Mesendoderm (in vitro differentiated cells): ENCODE measurements at regions not wholly inside any gene's neighbourhood (a gene's known extent, or its start where the extent isn't known, plus 50 kb on each side); places are given as distances from the start of the nearest gene placed in this dataset.

Source experiments
- DNase-seq: peaks from one replicate; pipeline ENCODE4 v3.0.0; 2013
- H2AK5ac ChIP-seq: 2 replicates; pipeline ENCODE4 v1.6.1; 2013; ENCODE audit warnings: low read length, inconsistent platforms
- H2BK120ac ChIP-seq: 2 replicates; pipeline ENCODE4 v1.6.1; 2013; ENCODE audit warnings: low read depth, mild to moderate bottlenecking, low read length, moderate library complexity, mixed read lengths
- H2BK15ac ChIP-seq: replicated peaks from 2 replicates; pipeline ENCODE4 v1.6.1; 2013; ENCODE audit warnings: low read depth, mild to moderate bottlenecking, moderate library complexity
- H2BK5ac ChIP-seq: 2 replicates; pipeline ENCODE4 v1.6.1; 2013; ENCODE audit warnings: low read length, inconsistent platforms
- H3K18ac ChIP-seq: 2 replicates; pipeline ENCODE4 v1.6.1; 2013; ENCODE audit warnings: mild to moderate bottlenecking, low read length, mixed read lengths
- H3K23ac ChIP-seq: one replicate; pipeline ENCODE4 v1.6.1; 2013; ENCODE audit warnings: low read length
- H3K27ac ChIP-seq: 2 replicates; pipeline ENCODE4 v1.5.1; 2013; ENCODE audit warnings: low read depth, mild to moderate bottlenecking, inconsistent platforms, low read length, moderate library complexity
- H3K27me3 ChIP-seq: 2 replicates; pipeline ENCODE4 v1.6.1; 2013; ENCODE audit warnings: low read length, control low read depth, mild to moderate bottlenecking, inconsistent platforms; ENCODE audit not compliant: insufficient read depth, poor library complexity
- H3K36me3 ChIP-seq: 2 replicates; pipeline ENCODE4 v1.6.1; 2013; ENCODE audit warnings: low read length, inconsistent platforms; ENCODE audit not compliant: control insufficient read depth, insufficient read depth
- H3K4ac ChIP-seq: one replicate; pipeline ENCODE4 v1.6.1; 2013; ENCODE audit warnings: low read depth, mild to moderate bottlenecking, low read length, moderate library complexity
- H3K4me1 ChIP-seq: 2 replicates; pipeline ENCODE4 v1.6.1; 2013; ENCODE audit warnings: low read depth, low read length, inconsistent platforms; ENCODE audit not compliant: control insufficient read depth
- H3K4me2 ChIP-seq: 2 replicates; pipeline ENCODE4 v1.6.1; 2013; ENCODE audit warnings: low read length
- H3K4me3 ChIP-seq: 2 replicates; pipeline ENCODE4 v1.5.1; 2013; ENCODE audit warnings: mild to moderate bottlenecking, low read length
- H3K56ac ChIP-seq: one replicate; pipeline ENCODE4 v1.6.1; 2013; ENCODE audit warnings: low read length
- H3K79me1 ChIP-seq: 2 replicates; pipeline ENCODE4 v1.6.1; 2013; ENCODE audit warnings: low read length, inconsistent platforms
- H3K79me2 ChIP-seq: 2 replicates; pipeline ENCODE4 v1.6.1; 2013; ENCODE audit warnings: mild to moderate bottlenecking, low read length; ENCODE audit not compliant: control insufficient read depth, insufficient read depth
- H3K9ac ChIP-seq: 2 replicates; pipeline ENCODE4 v1.6.1; 2013; ENCODE audit warnings: low read length, inconsistent platforms
- H4K5ac ChIP-seq: one replicate; pipeline ENCODE4 v1.6.1; 2013; ENCODE audit warnings: low read length
- H4K8ac ChIP-seq: one replicate; pipeline ENCODE4 v1.6.1; 2013; ENCODE audit warnings: low read depth, mild to moderate bottlenecking, control low read depth, low read length, moderate library complexity
- WGBS: extraction: QIAGEN DNeasy Blood & Tissue Kit; methylation state at CpG from one replicate; pipeline ENCODE4 v1.1.7; 2013; ENCODE audit warnings: low lambda C conversion rate, missing lambda C conversion rate; ENCODE audit not compliant: insufficient coverage; ENCODE audit errors: extremely low coverage; 5-methylcytosine and 5-hydroxymethylcytosine counted together

GRCh38 chr3:106004826-106005225, 136.0 kb upstream of the CBLB start:
- H3K4me3 ChIP-seq = no peak overlapping the region
- H2AK5ac ChIP-seq = no peak overlapping the region
- no peak overlapping the region for H4K5ac ChIP-seq
- no peak overlapping the region for H3K27ac ChIP-seq
- no peak overlapping the region for H2BK120ac ChIP-seq
- H4K8ac ChIP-seq = no peak overlapping the region
- no peaks in the 10 kb centered on the region for H3K36me3 ChIP-seq
- no peak overlapping the region for H3K9ac ChIP-seq
- no CpG with 5 or more reads among the region's 3 CpGs for WGBS
- peaks cover 2% of the 10 kb centered on the region for H3K4me1 ChIP-seq
- H3K79me2 ChIP-seq = no peaks in the 10 kb centered on the region
- no peaks in the 10 kb centered on the region for H3K27me3 ChIP-seq
- no peak overlapping the region for H3K23ac ChIP-seq
- no peak overlapping the region for H3K4me2 ChIP-seq
- H2BK15ac ChIP-seq = no peak overlapping the region
- no peak overlapping the region for H3K56ac ChIP-seq
- no peak overlapping the region for H3K18ac ChIP-seq
- H2BK5ac ChIP-seq = no peak overlapping the region
- H3K79me1 ChIP-seq = no peaks in the 10 kb centered on the region
- DNase-seq = no peak
- no peak overlapping the region for H3K4ac ChIP-seq

DNA sequence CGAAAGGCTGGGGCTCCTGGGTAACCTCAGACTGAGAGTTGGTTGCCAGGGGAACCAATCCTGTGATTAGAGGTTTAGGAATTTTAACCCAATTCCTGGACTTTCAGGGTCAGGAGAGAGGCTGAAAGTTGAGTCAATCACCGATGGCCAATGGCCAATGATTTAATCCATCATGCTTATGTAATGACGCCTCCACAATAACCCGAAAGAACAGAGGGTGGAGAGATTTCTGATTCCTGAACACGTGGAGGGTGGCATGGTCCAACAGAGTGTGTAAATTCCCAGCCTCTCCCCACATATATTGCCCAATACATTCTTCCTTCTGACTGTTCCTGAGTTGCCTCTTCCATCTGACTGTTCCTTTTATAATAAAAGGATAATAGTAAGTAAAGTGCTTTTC, 137.2 kb upstream of the CBLB start:
- no peak overlapping the region for H3K56ac ChIP-seq
- H3K4ac ChIP-seq = no peak overlapping the region
- no peak overlapping the region for H3K9ac ChIP-seq
- no peak overlapping the region for H4K8ac ChIP-seq
- no peak overlapping the region for H2BK5ac ChIP-seq
- no peaks in the 10 kb centered on the region for H3K79me2 ChIP-seq
- H2AK5ac ChIP-seq = no peak overlapping the region
- no peak overlapping the region for H2BK120ac ChIP-seq
- WGBS = no CpG with 5 or more reads among the region's 5 CpGs
- no peaks in the 10 kb centered on the region for H3K27me3 ChIP-seq
- DNase-seq = peak; percentile 31
- H3K18ac ChIP-seq = no peak overlapping the region
- no peak overlapping the region for H3K4me2 ChIP-seq
- peaks cover 2% of the 10 kb centered on the region for H3K4me1 ChIP-seq
- no peak overlapping the region for H2BK15ac ChIP-seq
- H3K79me1 ChIP-seq = no peaks in the 10 kb centered on the region
- H4K5ac ChIP-seq = no peak overlapping the region
- no peaks in the 10 kb centered on the region for H3K36me3 ChIP-seq
- no peak overlapping the region for H3K23ac ChIP-seq
- H3K27ac ChIP-seq = no peak overlapping the region
- no peak overlapping the region for H3K4me3 ChIP-seq

DNA sequence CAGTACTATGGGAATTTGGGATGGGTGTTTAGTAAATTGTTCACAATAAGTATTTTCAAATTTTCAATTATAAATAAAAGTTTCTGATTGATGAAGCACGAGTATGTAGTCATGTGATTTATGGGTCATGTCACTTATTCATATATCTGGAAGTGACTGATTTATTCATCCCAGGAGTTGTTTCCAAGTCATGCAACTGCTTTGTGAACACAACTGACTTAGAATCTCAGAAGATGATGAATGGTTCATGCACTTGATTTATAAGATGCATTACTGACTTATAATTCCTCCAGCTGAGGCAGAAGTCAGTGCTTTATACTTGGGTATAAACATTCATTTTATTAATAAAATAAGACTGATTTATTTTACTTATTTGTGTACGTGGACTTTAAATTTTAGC, 137.8 kb upstream of the CBLB start:
- no peak overlapping the region for H2AK5ac ChIP-seq
- DNase-seq = no peak

DNA sequence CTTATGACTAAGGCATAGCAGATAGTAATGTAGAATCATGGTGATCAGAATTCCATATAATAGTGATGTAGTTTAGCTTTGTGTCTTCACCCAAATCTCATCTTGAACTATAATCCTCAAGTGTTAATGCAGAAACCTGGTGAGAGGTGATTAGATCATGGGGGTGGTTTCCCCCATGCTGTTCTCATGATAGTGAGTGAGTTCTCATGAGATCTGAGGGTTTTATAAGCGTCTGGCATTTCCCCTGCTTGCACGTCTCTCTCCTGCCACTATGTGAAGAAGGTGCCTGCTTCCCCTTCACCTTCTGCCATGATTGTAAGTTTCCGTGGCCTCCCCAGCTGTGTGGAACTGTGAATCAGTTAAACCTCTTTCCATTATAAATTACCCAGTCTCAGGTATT, 138.7 kb upstream of the CBLB start:
- Histone ChIP-seq H3K56ac (no peak overlapping the region), H2AK5ac (no peak overlapping the region), H3K4ac (no peak overlapping the region), H3K36me3 (no peaks in the 10 kb centered on the region), H4K8ac (no peak overlapping the region), H3K4me1 (peaks cover 2% of the 10 kb centered on the region), H3K9ac (no peak overlapping the region), H3K79me1 (no peaks in the 10 kb centered on the region), H3K27me3 (no peaks in the 10 kb centered on the region), H2BK5ac (no peak overlapping the region), H3K27ac (no peak overlapping the region), H3K23ac (no peak overlapping the region), H3K4me3 (no peak overlapping the region), H2BK15ac (no peak overlapping the region), H2BK120ac (no peak overlapping the region), H4K5ac (no peak overlapping the region), H3K18ac (no peak overlapping the region), H3K4me2 (no peak overlapping the region), H3K79me2 (no peaks in the 10 kb centered on the region)
- WGBS = no CpG with 5 or more reads among the region's 3 CpGs
- DNase-seq = peak; percentile 73

More for the DNA sequence above, 137.8 kb upstream of the CBLB start:
- Histone ChIP-seq H2BK120ac (no peak overlapping the region), H3K9ac (no peak overlapping the region), H3K27ac (no peak overlapping the region), H3K23ac (no peak overlapping the region), H3K79me1 (no peaks in the 10 kb centered on the region), H3K4me2 (no peak overlapping the region), H2BK5ac (no peak overlapping the region), H3K4ac (no peak overlapping the region), H3K79me2 (no peaks in the 10 kb centered on the region), H4K8ac (no peak overlapping the region), H3K36me3 (no peaks in the 10 kb centered on the region), H3K27me3 (no peaks in the 10 kb centered on the region), H4K5ac (no peak overlapping the region), H3K4me1 (peaks cover 2% of the 10 kb centered on the region), H3K18ac (no peak overlapping the region), H2BK15ac (no peak overlapping the region), H3K56ac (no peak overlapping the region), H3K4me3 (no peak overlapping the region)
- no CpG with 5 or more reads among the region's 2 CpGs for WGBS

DNA sequence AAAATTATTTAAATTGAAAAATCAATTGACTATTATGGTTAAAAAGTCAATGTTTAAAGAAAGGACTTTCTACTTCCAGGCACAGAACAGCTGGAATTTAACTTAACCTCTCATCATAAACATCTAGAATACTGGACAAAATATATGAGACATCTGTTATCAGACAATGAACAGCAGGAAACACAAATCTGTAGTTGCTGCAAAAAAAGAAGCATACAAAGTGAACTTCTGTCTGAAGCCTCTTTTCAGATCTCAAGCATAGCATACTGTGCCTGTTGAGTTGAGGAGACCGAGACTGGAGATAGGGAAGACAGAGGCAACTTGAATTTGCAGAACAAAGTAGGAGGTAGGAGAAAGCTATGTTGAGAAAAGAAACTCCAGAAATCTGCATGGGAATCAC, 140.0 kb upstream of the CBLB start:
- WGBS = no CpG with 5 or more reads among the region's 1 CpG
- Histone ChIP-seq H2BK120ac (no peak overlapping the region), H3K79me1 (no peaks in the 10 kb centered on the region), H3K36me3 (no peaks in the 10 kb centered on the region), H2BK15ac (no peak overlapping the region), H3K79me2 (no peaks in the 10 kb centered on the region), H3K56ac (no peak overlapping the region), H3K4ac (no peak overlapping the region), H2AK5ac (no peak overlapping the region), H3K27ac (no peak overlapping the region), H3K9ac (no peak overlapping the region), H4K5ac (no peak overlapping the region), H3K18ac (no peak overlapping the region), H4K8ac (no peak overlapping the region), H3K27me3 (no peaks in the 10 kb centered on the region), H3K4me3 (no peak overlapping the region), H3K23ac (no peak overlapping the region), H3K4me1 (peaks cover 2% of the 10 kb centered on the region), H3K4me2 (no peak overlapping the region), H2BK5ac (no peak overlapping the region)
- DNase-seq = no peak

GRCh38 chr3:106010829-106011228, 142.0 kb upstream of the CBLB start:
- Histone ChIP-seq H3K27me3 (no peaks in the 10 kb centered on the region), H3K18ac (no peak overlapping the region), H3K79me2 (no peaks in the 10 kb centered on the region), H4K5ac (no peak overlapping the region), H2AK5ac (no peak overlapping the region), H3K4me1 (peaks cover 2% of the 10 kb centered on the region), H3K27ac (no peak overlapping the region), H3K23ac (no peak overlapping the region), H3K9ac (no peak overlapping the region), H3K56ac (no peak overlapping the region), H3K36me3 (no peaks in the 10 kb centered on the region), H2BK120ac (no peak overlapping the region), H3K79me1 (no peaks in the 10 kb centered on the region), H4K8ac (no peak overlapping the region), H2BK5ac (no peak overlapping the region), H3K4me3 (no peak overlapping the region), H3K4me2 (no peak overlapping the region), H3K4ac (no peak overlapping the region), H2BK15ac (no peak overlapping the region)
- WGBS = no CpG with 5 or more reads among the region's 3 CpGs
- DNase-seq = peak; percentile 48
